IMR-90 (cell line): ENCODE measurements at regions not wholly inside any gene's neighbourhood (a gene's known extent, or its start where the extent isn't known, plus 50 kb on each side); places are given as distances from the start of the nearest gene placed in this dataset.

Experiments
- ATAC-seq: fragments of 200-7000 bp; cut with Tn5 transposase; 2 replicates; pipeline ENCODE4 v1.9.1; 2020; ENCODE audit warnings: low read depth, mild to moderate bottlenecking, moderate library complexity
- BruUV-seq: library from RNA; stranded (reverse); fragments of 400-500 nt; replicated peaks from 2 replicates; lab custom pipeline; 2021; lab: Mats Ljungman, UMichigan
- CTCF ChIA-PET: fragments of 300-600 bp; formaldehyde crosslinking; extraction: SDS; loops from one replicate; lab custom pipeline; 2021; ENCODE audit warnings: antibody characterized with exemption; lab: Yijun Ruan, JAX
- POLR2A ChIA-PET: fragments of 300-600 bp; sonication (Branson Sonifier 250); formaldehyde crosslinking; loops from one replicate; lab custom pipeline; 2022; ENCODE audit warnings: antibody characterized with exemption; ENCODE audit not compliant: unreplicated experiment; lab: Charles Lee
- DNase-seq: peaks from one replicate; pipeline ENCODE4 v3.0.0; 2013
- H2AFZ ChIP-seq: replicated peaks from 2 replicates; pipeline ENCODE3; 2013; ENCODE audit warnings: low read length, mild to moderate bottlenecking; ENCODE audit not compliant: poor library complexity
- H2AK5ac ChIP-seq: 2 replicates; pipeline ENCODE4 v1.6.1; 2013; ENCODE audit warnings: low read depth, low read length, inconsistent platforms
- H2AK9ac ChIP-seq: replicated peaks from 2 replicates; pipeline ENCODE3; 2013; ENCODE audit warnings: mild to moderate bottlenecking, low read depth, low read length, moderate library complexity; ENCODE audit not compliant: poor library complexity
- H2BK120ac ChIP-seq: 2 replicates; pipeline ENCODE4 v1.6.1; 2013; ENCODE audit warnings: low read depth, low read length, inconsistent platforms
- H2BK15ac ChIP-seq: 3 replicates; pipeline ENCODE4 v1.6.1; 2013; ENCODE audit warnings: low read depth, low read length, inconsistent platforms
- H2BK20ac ChIP-seq: 2 replicates; pipeline ENCODE4 v1.6.1; 2013; ENCODE audit warnings: low read depth, mild to moderate bottlenecking, inconsistent platforms, low read length, moderate library complexity
- H2BK5ac ChIP-seq: 2 replicates; pipeline ENCODE4 v1.6.1; 2013; ENCODE audit warnings: mild to moderate bottlenecking, low read depth, low read length, inconsistent platforms; ENCODE audit not compliant: poor library complexity, severe bottlenecking
- H3K14ac ChIP-seq: replicated peaks from 2 replicates; pipeline ENCODE4 v1.6.1; 2013; ENCODE audit warnings: low read depth, low read length, inconsistent platforms
- H3K18ac ChIP-seq: 2 replicates; pipeline ENCODE4 v1.6.1; 2013; ENCODE audit warnings: low read depth, low read length, control low read depth
- H3K23ac ChIP-seq: 2 replicates; pipeline ENCODE4 v1.6.1; 2013; ENCODE audit warnings: low read depth, low read length, inconsistent platforms
- H3K27ac ChIP-seq: 2 replicates; pipeline ENCODE4 v1.5.1; 2013; ENCODE audit warnings: mild to moderate bottlenecking, control low read depth, low read length; ENCODE audit not compliant: insufficient read depth
- H3K27me3 ChIP-seq: 2 replicates; pipeline ENCODE4 v1.6.1; 2013; ENCODE audit warnings: low read length; ENCODE audit not compliant: control insufficient read depth, insufficient read depth
- H3K36me3 ChIP-seq: 2 replicates; pipeline ENCODE4 v1.6.1; 2013; ENCODE audit warnings: low read length, mixed read lengths; ENCODE audit not compliant: control insufficient read depth, insufficient read depth
- H3K4ac ChIP-seq: 2 replicates; pipeline ENCODE4 v1.6.1; 2013; ENCODE audit warnings: low read depth, low read length, inconsistent platforms
- H3K4me1 ChIP-seq: 2 replicates; pipeline ENCODE4 v1.6.1; 2013; ENCODE audit warnings: low read length, mixed read lengths; ENCODE audit not compliant: control insufficient read depth, insufficient read depth
- H3K4me2 ChIP-seq: 2 replicates; pipeline ENCODE4 v1.6.1; 2013; ENCODE audit warnings: low read depth, mild to moderate bottlenecking, control low read depth, low read length, moderate library complexity
- H3K4me3 ChIP-seq: 2 replicates; pipeline ENCODE4 v1.5.1; 2013; ENCODE audit warnings: low read depth, mild to moderate bottlenecking, control low read depth, low read length, moderate library complexity; ENCODE audit not compliant: insufficient read depth
- H3K56ac ChIP-seq: 2 replicates; pipeline ENCODE4 v1.6.1; 2013; ENCODE audit warnings: low read length, inconsistent platforms; ENCODE audit not compliant: insufficient read depth; ENCODE audit errors: extremely low read depth
- H3K79me1 ChIP-seq, 2 experiments: 2 replicates each; pipeline ENCODE4 v1.6.1; 2013; ENCODE audit warnings: low read length in 2 of 2, inconsistent platforms in 1 of 2, low read depth in 1 of 2
- H3K9ac ChIP-seq: 2 replicates; pipeline ENCODE4 v1.6.1; 2013; ENCODE audit warnings: low read depth, low read length, control low read depth
- H3K9me1 ChIP-seq: 2 replicates; pipeline ENCODE4 v1.6.1; 2013; ENCODE audit warnings: low read length, inconsistent platforms; ENCODE audit not compliant: insufficient read depth
- H3K9me3 ChIP-seq: 2 replicates; pipeline ENCODE4 v1.6.1; 2013; ENCODE audit warnings: low read length; ENCODE audit not compliant: control insufficient read depth, insufficient read depth
- H4K20me1 ChIP-seq: 2 replicates; pipeline ENCODE4 v1.6.1; 2013; ENCODE audit warnings: low read length, inconsistent platforms; ENCODE audit not compliant: insufficient read depth
- H4K5ac ChIP-seq: 2 replicates; pipeline ENCODE4 v1.6.1; 2013; ENCODE audit warnings: mild to moderate bottlenecking, low read depth, low read length, control low read depth
- H4K8ac ChIP-seq, 2 experiments: 2 replicates each; pipeline ENCODE4 v1.6.1; 2013; ENCODE audit warnings: low read depth in 2 of 2, low read length in 2 of 2, control low read depth in 1 of 2, inconsistent platforms in 1 of 2
- H4K91ac ChIP-seq: 2 replicates; pipeline ENCODE4 v1.6.1; 2013; ENCODE audit warnings: low read depth, low read length, inconsistent platforms; ENCODE audit not compliant: insufficient read depth
- BHLHE40 ChIP-seq: fragments of 150-350 bp; IDR thresholded peaks from 2 replicates; pipeline ENCODE4 v1.6.1; 2016; ENCODE audit warnings: mild to moderate bottlenecking, low read depth, low read length
- CEBPB ChIP-seq: IDR thresholded peaks from 2 replicates; pipeline ENCODE4 v1.6.1; 2012; ENCODE audit warnings: low read depth, low read length, improper control_type of control experiment
- CHD1 ChIP-seq: IDR thresholded peaks from 2 replicates; pipeline ENCODE4 v1.6.1; 2012; ENCODE audit warnings: low read depth, low read length, improper control_type of control experiment
- CTCF ChIP-seq: conservative IDR thresholded peaks from 2 replicates; pipeline ENCODE4 v1.5.1; 2012; ENCODE audit warnings: mild to moderate bottlenecking, low read depth, low read length, improper control_type of control experiment
- FOS ChIP-seq: fragments of 150-350 bp; IDR thresholded peaks from 2 replicates; pipeline ENCODE4 v1.6.1; 2016; ENCODE audit warnings: low read depth, low read length
- MAFK ChIP-seq: IDR thresholded peaks from 2 replicates; pipeline ENCODE4 v1.6.1; 2012; ENCODE audit warnings: low read depth, low read length, improper control_type of control experiment
- MAZ ChIP-seq: IDR thresholded peaks from 2 replicates; pipeline ENCODE4 v1.6.1; 2012; ENCODE audit warnings: low read depth, mild to moderate bottlenecking, low read length, improper control_type of control experiment, moderate library complexity, borderline replicate concordance
- MXI1 ChIP-seq: IDR thresholded peaks from 2 replicates; pipeline ENCODE4 v1.6.1; 2012; ENCODE audit warnings: low read depth, mild to moderate bottlenecking, low read length, moderate library complexity, borderline replicate concordance
- NFE2L2 ChIP-seq: fragments of 150-350 bp; IDR thresholded peaks from 2 replicates; pipeline ENCODE4 v1.6.1; 2016; ENCODE audit warnings: low read depth, mild to moderate bottlenecking, low read length
- POLR2A ChIP-seq: IDR thresholded peaks from 2 replicates; pipeline ENCODE4 v1.6.1; 2012; ENCODE audit warnings: mild to moderate bottlenecking, low read depth, low read length
- RAD21 ChIP-seq: IDR thresholded peaks from 2 replicates; pipeline ENCODE4 v1.6.1; 2012; ENCODE audit warnings: low read length, improper control_type of control experiment
- RCOR1 ChIP-seq: IDR thresholded peaks from 2 replicates; pipeline ENCODE4 v1.6.1; 2012; ENCODE audit warnings: mild to moderate bottlenecking, low read length, improper control_type of control experiment; ENCODE audit not compliant: insufficient replicate concordance
- RFX5 ChIP-seq: IDR thresholded peaks from 2 replicates; pipeline ENCODE4 v1.8.0; 2012; ENCODE audit warnings: low read depth, mild to moderate bottlenecking, low read length, moderate library complexity
- SMC3 ChIP-seq: fragments of 150-350 bp; IDR thresholded peaks from 2 replicates; pipeline ENCODE4 v1.6.1; 2016; ENCODE audit warnings: low read depth, mild to moderate bottlenecking, antibody characterized with exemption, low read length, moderate library complexity
- WGBS, 2 experiments: methylation state at CpG; one replicate each; pipeline versions ENCODE4 v1.1.5 to v1.1.7; 2013; ENCODE audit warnings: missing lambda C conversion rate in 2 of 2; ENCODE audit not compliant: insufficient read length in 1 of 2; ENCODE audit errors: extremely low coverage in 2 of 2; 5-methylcytosine and 5-hydroxymethylcytosine counted together
- dilution Hi-C: fragments of 300-500 bp; cut with HindIII; formaldehyde crosslinking; loops from one replicate; pipeline ENCODE4 v1.14.3; 2018; ENCODE audit warnings: low sequenced_read_pairs; ENCODE audit not compliant: unreplicated experiment
- in situ Hi-C: fragments of 300-500 bp; cut with MboI; formaldehyde crosslinking; loops from 3 replicates; pipeline ENCODE4 v1.14.3; 2019; ENCODE audit warnings: low sequenced_read_pairs, inconsistent platforms, mixed read lengths
- intact Hi-C: fragments of 100-400 bp; cut with micrococcal nuclease; formaldehyde crosslinking; loops from 2 replicates; pipeline ENCODE4 v1.10.0; 2022
- TF ChIP-seq, protein P1 (sequence below): fragments of 150-350 bp; IDR thresholded peaks from 2 replicates; pipeline ENCODE4 v1.6.1; 2017; ENCODE audit warnings: mild to moderate bottlenecking, antibody characterized with exemption, low read length, low read depth
- TF ChIP-seq, protein P2 (sequence below): fragments of 150-350 bp; IDR thresholded peaks from 2 replicates; pipeline ENCODE4 v1.6.1; 2016; ENCODE audit warnings: low read depth, mild to moderate bottlenecking, low read length, moderate library complexity, borderline replicate concordance

- Histone ChIP-seq H2BK120ac (no peak overlapping the region), H3K9me1 (peaks cover 3% of the 10 kb centered on the region), H2BK5ac (no peak overlapping the region), H4K20me1 (no peaks in the 10 kb centered on the region), H4K91ac (no peak overlapping the region), H4K5ac (no peak overlapping the region), H2BK15ac (no peak overlapping the region), H3K18ac (no peak overlapping the region), H3K36me3 (no peaks in the 10 kb centered on the region), H3K9ac (no peak overlapping the region), H3K4me2 (no peak overlapping the region), H4K8ac (no peak overlapping the region), H2AFZ (no peak overlapping the region), H2AK9ac (no peak overlapping the region), H3K56ac (no peak overlapping the region), H3K4me1 (peaks cover 6% of the 10 kb centered on the region), H3K4me3 (no peak overlapping the region), H3K9me3 (no peaks in the 10 kb centered on the region), H3K27me3 (no peaks in the 10 kb centered on the region), H2AK5ac (no peak overlapping the region), H2BK20ac (no peak overlapping the region), H3K27ac (no peak overlapping the region), H3K14ac (no peak overlapping the region), H3K79me1 (no peaks in the 10 kb centered on the region), H3K4ac (no peak overlapping the region), H3K23ac (no peak overlapping the region)
- dilution Hi-C loops (no loop called here), in situ Hi-C loops (no loop called here), intact Hi-C loops (loop anchor here (10.0 kb wide), 1 partner anchor 443 kb away; no protein-coding TSS in a partner anchor)
- WGBS, 2 experiments: 81% methylated on average over 4 of the region's 12 CpGs; no CpG with 5 or more reads in 1 of the 2 experiments
- TF ChIP-seq, protein P1, sequence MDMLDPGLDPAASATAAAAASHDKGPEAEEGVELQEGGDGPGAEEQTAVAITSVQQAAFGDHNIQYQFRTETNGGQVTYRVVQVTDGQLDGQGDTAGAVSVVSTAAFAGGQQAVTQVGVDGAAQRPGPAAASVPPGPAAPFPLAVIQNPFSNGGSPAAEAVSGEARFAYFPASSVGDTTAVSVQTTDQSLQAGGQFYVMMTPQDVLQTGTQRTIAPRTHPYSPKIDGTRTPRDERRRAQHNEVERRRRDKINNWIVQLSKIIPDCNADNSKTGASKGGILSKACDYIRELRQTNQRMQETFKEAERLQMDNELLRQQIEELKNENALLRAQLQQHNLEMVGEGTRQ: no peak
- TF ChIP-seq, protein P2, sequence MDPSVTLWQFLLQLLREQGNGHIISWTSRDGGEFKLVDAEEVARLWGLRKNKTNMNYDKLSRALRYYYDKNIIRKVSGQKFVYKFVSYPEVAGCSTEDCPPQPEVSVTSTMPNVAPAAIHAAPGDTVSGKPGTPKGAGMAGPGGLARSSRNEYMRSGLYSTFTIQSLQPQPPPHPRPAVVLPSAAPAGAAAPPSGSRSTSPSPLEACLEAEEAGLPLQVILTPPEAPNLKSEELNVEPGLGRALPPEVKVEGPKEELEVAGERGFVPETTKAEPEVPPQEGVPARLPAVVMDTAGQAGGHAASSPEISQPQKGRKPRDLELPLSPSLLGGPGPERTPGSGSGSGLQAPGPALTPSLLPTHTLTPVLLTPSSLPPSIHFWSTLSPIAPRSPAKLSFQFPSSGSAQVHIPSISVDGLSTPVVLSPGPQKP: no peak
- TF ChIP-seq MXI1 (no peak), CEBPB (no peak), FOS (no peak), BHLHE40 (no peak), CHD1 (no peak), MAFK (no peak), SMC3 (no peak), MAZ (no peak), RCOR1 (no peak), RAD21 (no peak), RFX5 (no peak), CTCF (no peak), POLR2A (no peak), NFE2L2 (no peak)
- no TSS peak for BruUV-seq
- DNase-seq: no peak
- ATAC-seq: no peak
- ChIA-PET POLR2A (no interaction called here), CTCF (interaction anchor here (0.6 kb wide), 1 partner anchor 33 kb away, joined by 8 read pairs; no protein-coding TSS in a partner anchor)
Measured at GRCh38 chr12:115357681-115358080, 673.7 kb upstream of the TBX3 start.
